Testis (tissue), 2 donors: ENCODE measurements at regions not wholly inside any gene's neighbourhood (a gene's known extent, or its start where the extent isn't known, plus 50 kb on each side); places are given as distances from the start of the nearest gene placed in this dataset.

Source experiments
- DNase-seq: peaks from one replicate; pipeline ENCODE4 v3.0.0-alpha.2; 2019
- H3K27ac ChIP-seq, 2 donors: fragments of 200-600 bp; sonication (generic); one replicate each; pipeline ENCODE4 v1.5.1; 2019
- H3K27me3 ChIP-seq: fragments of 200-600 bp; sonication (generic); one replicate; pipeline ENCODE4 v1.5.1; 2019
- H3K36me3 ChIP-seq: fragments of 200-600 bp; sonication (generic); one replicate; pipeline ENCODE4 v1.5.1; 2017; ENCODE audit warnings: low read depth; ENCODE audit errors: missing control alignments
- H3K4me1 ChIP-seq: fragments of 200-600 bp; sonication (generic); one replicate; pipeline ENCODE4 v1.5.1; 2019
- H3K4me3 ChIP-seq, 2 donors: fragments of 200-600 bp; sonication (generic); one replicate each; pipeline ENCODE4 v1.5.1; 2017 to 2019
- H3K9me3 ChIP-seq: fragments of 200-600 bp; sonication (generic); one replicate; pipeline ENCODE4 v1.5.1; 2017
- POLR2A ChIP-seq: fragments of 450-650 bp; IDR thresholded peaks from one replicate; pipeline ENCODE4 v1.6.1; 2017; ENCODE audit warnings: antibody characterized with exemption, mild to moderate bottlenecking, moderate library complexity
- whole genome bisulfite sequencing, 2 donors: methylation state at CpG; one replicate each; pipeline ENCODE4 v1.1.5; 2018; 5-methylcytosine and 5-hydroxymethylcytosine counted together
- intact Hi-C: fragments of 100-400 bp; cut with DNase I; formaldehyde crosslinking; loops from one replicate; pipeline ENCODE4 v1.15.1; 2023; ENCODE audit warnings: low total_unique reads
- TF ChIP-seq, protein P1 (sequence below), 3 experiments: fragments of 450-650 bp in 2 of 3; fragments of 200-600 bp in 1 of 3; sonication (generic) in 1 of 3; IDR thresholded peaks; one replicate each; pipeline ENCODE4 v1.5.1; 2016 to 2019; ENCODE audit warnings: antibody characterized with exemption in 3 of 3, mild to moderate bottlenecking in 2 of 3, moderate library complexity in 1 of 3

DNA sequence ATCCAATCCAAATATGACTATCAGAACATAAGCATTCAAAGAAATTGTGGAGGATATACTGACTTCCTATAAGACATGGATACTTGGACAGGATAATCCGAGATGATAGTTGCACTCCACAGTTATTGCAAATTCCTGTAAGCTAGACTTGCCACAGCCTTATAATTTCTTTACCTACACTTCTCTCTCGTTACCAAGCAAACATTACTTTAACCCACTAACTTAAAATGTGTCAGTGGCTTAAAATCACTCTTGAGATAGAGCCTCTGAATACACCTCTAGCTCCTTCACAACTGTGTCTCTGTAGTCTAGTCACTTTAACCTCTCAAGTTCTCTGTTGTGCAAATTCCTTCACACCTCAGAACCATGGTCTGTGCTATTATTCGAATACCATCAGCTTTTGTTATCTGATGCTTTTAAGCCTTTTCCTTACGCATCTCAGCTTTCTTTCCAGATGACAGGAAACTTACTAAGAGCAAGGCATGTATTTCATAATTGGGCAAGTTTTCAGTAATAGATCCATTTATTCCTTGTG is 474.9 kb upstream of the MIR17HG start:
- no peak overlapping the region for H3K4me3 ChIP-seq
- H3K27ac ChIP-seq: no peak overlapping the region
- no peaks in the 10 kb centered on the region for H3K9me3 ChIP-seq
- 85 to 87% methylated on average over 4 of the region's 4 CpGs for WGBS, 2 donors
- H3K27me3 ChIP-seq: no peaks in the 10 kb centered on the region
- DNase-seq: no peak
- TF ChIP-seq, protein P1, sequence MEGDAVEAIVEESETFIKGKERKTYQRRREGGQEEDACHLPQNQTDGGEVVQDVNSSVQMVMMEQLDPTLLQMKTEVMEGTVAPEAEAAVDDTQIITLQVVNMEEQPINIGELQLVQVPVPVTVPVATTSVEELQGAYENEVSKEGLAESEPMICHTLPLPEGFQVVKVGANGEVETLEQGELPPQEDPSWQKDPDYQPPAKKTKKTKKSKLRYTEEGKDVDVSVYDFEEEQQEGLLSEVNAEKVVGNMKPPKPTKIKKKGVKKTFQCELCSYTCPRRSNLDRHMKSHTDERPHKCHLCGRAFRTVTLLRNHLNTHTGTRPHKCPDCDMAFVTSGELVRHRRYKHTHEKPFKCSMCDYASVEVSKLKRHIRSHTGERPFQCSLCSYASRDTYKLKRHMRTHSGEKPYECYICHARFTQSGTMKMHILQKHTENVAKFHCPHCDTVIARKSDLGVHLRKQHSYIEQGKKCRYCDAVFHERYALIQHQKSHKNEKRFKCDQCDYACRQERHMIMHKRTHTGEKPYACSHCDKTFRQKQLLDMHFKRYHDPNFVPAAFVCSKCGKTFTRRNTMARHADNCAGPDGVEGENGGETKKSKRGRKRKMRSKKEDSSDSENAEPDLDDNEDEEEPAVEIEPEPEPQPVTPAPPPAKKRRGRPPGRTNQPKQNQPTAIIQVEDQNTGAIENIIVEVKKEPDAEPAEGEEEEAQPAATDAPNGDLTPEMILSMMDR (IDR thresholded peaks at IDR 0.05): no peak
- TF ChIP-seq POLR2A: no peak
- no peaks in the 10 kb centered on the region for H3K4me1 ChIP-seq
- intact Hi-C loops: no loop called here
- no peaks in the 10 kb centered on the region for H3K36me3 ChIP-seq

DNA sequence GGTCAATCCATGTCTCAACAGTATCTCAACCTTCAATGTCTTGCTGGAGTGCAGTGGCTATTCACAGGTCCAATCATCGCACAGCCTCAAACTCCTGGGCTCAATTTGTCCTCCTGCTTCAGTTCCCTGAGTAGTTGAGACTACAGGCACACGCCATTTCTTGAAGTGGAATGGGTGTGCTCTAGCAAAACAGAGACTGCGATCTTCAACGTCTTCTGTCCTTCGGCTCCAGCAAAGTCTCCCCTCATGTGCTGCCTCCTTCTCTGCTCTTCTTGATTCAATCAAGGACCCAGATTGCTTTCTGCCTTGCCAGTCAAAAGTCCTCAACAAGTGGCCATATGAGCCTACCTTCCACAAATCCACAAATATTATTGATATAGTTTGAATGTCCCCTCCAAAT is 466.7 kb upstream of the MIR17HG start:
- Histone ChIP-seq H3K9me3 (no peaks in the 10 kb centered on the region), H3K27ac (no peak overlapping the region), H3K27me3 (no peaks in the 10 kb centered on the region), H3K36me3 (no peaks in the 10 kb centered on the region), H3K4me3 (no peak overlapping the region), H3K4me1 (no peaks in the 10 kb centered on the region)
- WGBS, 2 donors: 97 to 98% methylated on average over 5 of the region's 5 CpGs
- no peak for TF ChIP-seq POLR2A
- TF ChIP-seq, protein P1 (IDR thresholded peaks at IDR 0.05): no peak
- intact Hi-C loops: no loop called here
- no peak for DNase-seq

DNA sequence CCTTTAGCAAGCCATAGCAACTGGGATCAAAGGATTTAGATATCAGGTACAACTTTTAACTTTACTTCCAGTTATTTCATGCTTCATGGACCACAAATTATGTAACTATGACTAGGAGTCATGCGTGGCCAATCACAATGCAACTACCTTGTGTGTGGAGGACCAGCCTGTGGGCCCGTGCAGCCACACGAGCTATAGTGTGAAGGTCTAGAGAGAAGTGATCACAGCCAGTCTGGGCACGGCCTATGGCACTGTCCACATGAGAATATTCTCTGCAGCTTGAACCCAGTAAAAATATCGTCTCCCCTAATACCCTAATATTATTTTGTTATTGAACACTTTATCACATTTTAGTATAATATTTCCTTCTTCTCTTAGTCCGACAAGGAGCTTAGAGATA is 464.9 kb upstream of the MIR17HG start:
- intact Hi-C loops: no loop called here
- H3K9me3 ChIP-seq: no peaks in the 10 kb centered on the region
- H3K36me3 ChIP-seq: no peaks in the 10 kb centered on the region
- no peak overlapping the region for H3K27ac ChIP-seq
- no peak overlapping the region for H3K4me3 ChIP-seq
- DNase-seq: no peak
- TF ChIP-seq, protein P1 (IDR thresholded peaks at IDR 0.05): no peak
- no peak for TF ChIP-seq POLR2A
- WGBS, 2 donors: 87 to 94% methylated on average over 6 of the region's 6 CpGs
- no peaks in the 10 kb centered on the region for H3K4me1 ChIP-seq
- H3K27me3 ChIP-seq: no peaks in the 10 kb centered on the region

DNA sequence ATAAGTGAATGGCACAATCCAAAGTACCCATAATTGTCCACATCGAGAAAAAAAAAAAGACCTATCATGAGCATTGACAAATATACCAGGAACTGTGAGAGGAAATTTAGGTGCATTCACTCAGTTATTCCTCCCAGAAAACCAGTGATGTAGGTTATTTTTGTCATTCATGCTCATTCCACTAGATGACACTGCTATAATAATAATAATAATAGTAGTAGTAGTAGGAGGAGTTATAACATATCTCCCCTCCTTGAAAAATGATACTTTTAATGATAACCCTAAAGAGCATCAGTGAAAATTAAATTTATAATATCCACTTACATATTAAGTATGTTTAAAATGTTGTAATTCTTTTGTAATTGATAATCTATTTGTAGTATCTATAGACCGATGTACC is 463.9 kb upstream of the MIR17HG start:
- no peak overlapping the region for H3K4me3 ChIP-seq
- DNase-seq: no peak
- H3K27ac ChIP-seq: no peak overlapping the region
- no peaks in the 10 kb centered on the region for H3K36me3 ChIP-seq
- WGBS, 2 donors: 81 to 85% methylated on average over 2 of the region's 2 CpGs
- H3K4me1 ChIP-seq: no peaks in the 10 kb centered on the region
- intact Hi-C loops: no loop called here
- H3K9me3 ChIP-seq: no peaks in the 10 kb centered on the region
- no peak for TF ChIP-seq POLR2A
- TF ChIP-seq, protein P1 (IDR thresholded peaks at IDR 0.05): no peak
- no peaks in the 10 kb centered on the region for H3K27me3 ChIP-seq

DNA sequence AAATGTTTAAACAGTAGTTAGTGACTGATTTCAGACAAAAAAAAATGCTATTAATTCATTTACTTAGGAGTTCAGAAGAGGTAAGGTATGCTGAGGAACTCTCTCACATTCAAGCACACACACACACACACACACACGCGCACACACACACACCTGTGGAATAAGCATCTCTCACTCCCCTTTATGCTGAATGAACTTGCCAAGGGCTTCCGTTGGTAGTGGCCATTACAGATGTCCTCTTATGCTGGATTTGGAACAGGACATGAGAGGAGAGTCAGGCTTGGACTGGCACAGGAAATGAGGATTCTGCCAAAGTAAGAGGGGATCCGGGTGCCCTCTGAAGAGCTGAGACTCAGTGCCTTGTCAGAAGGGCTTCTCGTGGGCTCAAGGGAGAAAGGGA is 463.4 kb upstream of the MIR17HG start:
- Histone ChIP-seq H3K36me3 (no peaks in the 10 kb centered on the region), H3K4me3 (no peak overlapping the region), H3K27ac (no peak overlapping the region), H3K4me1 (no peaks in the 10 kb centered on the region), H3K27me3 (no peaks in the 10 kb centered on the region), H3K9me3 (no peaks in the 10 kb centered on the region)
- TF ChIP-seq, protein P1 (IDR thresholded peaks at IDR 0.05): no peak
- TF ChIP-seq POLR2A: no peak
- intact Hi-C loops: no loop called here
- 63 to 79% methylated on average over 5 of the region's 5 CpGs for WGBS, 2 donors
- DNase-seq: no peak
